Neural progenitor cell (in vitro differentiated cells): ENCODE measurements at regions not wholly inside any gene's neighbourhood (a gene's known extent, or its start where the extent isn't known, plus 50 kb on each side); places are given as distances from the start of the nearest gene placed in this dataset.

ENCODE experiments used
- EZH2 ChIP-seq: fragments of 200-600 bp; sonication (generic); IDR thresholded peaks from 2 replicates; pipeline ENCODE4 v1.6.1; 2017; ENCODE audit warnings: antibody characterized with exemption, mild to moderate bottlenecking, moderate library complexity
- EZH2phosphoT487 ChIP-seq: fragments of 200-600 bp; sonication (generic); IDR thresholded peaks from 2 replicates; pipeline ENCODE4 v1.6.1; 2017; ENCODE audit warnings: antibody characterized with exemption
- TF ChIP-seq, protein P1 (sequence below): fragments of 200-600 bp; sonication (generic); IDR thresholded peaks from 2 replicates; pipeline ENCODE4 v1.5.1; 2017; ENCODE audit warnings: antibody characterized with exemption, mild to moderate bottlenecking

DNA sequence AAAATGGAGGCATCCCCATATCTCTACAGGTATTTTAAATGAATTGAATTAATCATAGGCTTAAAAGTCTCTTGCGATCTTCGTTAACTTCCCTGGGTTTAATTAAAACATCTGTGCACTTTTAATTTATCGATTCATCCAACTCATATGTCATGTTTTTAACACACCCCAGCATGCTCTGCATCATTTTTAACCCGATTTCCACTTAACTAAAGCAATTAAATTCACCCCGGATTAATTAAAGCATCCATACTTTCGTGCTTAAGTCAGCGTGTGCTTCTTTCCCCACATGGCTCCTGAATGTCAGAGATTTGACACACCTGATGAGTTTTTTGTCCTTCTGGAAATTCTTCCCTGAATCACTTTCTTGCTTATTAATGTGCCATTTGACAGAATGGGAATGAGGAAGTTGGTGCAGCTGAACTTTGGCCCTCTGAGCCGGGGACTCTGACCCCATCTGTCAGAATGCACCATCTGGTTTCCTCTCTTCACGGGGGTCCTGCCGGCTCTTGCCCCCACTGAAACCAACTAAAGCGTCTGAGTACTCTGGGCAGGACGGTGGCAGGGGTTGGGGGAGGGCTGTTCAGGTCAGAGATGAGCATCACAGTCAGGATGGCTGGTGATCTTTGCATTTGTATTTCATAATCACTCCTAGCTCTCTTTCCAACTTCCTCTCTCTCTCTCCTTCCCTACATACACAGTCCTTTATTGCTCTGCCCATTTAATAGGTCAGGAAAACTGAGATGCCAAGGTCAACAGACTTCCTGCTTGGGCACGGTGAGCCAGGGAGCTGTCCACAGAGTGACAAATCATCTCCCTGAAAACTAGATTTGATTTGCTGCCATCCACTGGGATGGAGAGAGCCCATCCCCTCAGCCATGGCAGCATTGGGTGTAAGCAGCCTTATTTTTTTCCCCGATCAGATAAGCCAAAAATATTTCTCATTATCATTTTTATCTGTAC, 180.3 kb upstream of the WWC1 start:
- TF ChIP-seq, protein P1, sequence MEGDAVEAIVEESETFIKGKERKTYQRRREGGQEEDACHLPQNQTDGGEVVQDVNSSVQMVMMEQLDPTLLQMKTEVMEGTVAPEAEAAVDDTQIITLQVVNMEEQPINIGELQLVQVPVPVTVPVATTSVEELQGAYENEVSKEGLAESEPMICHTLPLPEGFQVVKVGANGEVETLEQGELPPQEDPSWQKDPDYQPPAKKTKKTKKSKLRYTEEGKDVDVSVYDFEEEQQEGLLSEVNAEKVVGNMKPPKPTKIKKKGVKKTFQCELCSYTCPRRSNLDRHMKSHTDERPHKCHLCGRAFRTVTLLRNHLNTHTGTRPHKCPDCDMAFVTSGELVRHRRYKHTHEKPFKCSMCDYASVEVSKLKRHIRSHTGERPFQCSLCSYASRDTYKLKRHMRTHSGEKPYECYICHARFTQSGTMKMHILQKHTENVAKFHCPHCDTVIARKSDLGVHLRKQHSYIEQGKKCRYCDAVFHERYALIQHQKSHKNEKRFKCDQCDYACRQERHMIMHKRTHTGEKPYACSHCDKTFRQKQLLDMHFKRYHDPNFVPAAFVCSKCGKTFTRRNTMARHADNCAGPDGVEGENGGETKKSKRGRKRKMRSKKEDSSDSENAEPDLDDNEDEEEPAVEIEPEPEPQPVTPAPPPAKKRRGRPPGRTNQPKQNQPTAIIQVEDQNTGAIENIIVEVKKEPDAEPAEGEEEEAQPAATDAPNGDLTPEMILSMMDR: no peak
- TF ChIP-seq EZH2 (no peak), EZH2phosphoT487 (no peak)
